Memory B cell (primary cell): ENCODE measurements at regions not wholly inside any gene's neighbourhood (a gene's known extent, or its start where the extent isn't known, plus 50 kb on each side); places are given as distances from the start of the nearest gene placed in this dataset.

Source experiments
- ATAC-seq: fragments of 150-1000 bp; cut with Tn5 transposase; 2 replicates; pipeline ENCODE4 v1.10.0; 2021; ENCODE audit warnings: low read depth, mild to moderate bottlenecking, moderate library complexity
- DNase-seq, 2 donors: peaks; one replicate each; pipeline ENCODE4 v3.0.0; 2022; ENCODE audit warnings: low spot score in 2 of 2
- H3K27ac Mint-ChIP-seq: one replicate; pipeline ENCODE4 v1.8.0; 2022; ENCODE audit warnings: mild to moderate bottlenecking, moderate library complexity, mixed read lengths
- H3K27me3 Mint-ChIP-seq: one replicate; pipeline ENCODE4 v1.8.0; 2022; ENCODE audit warnings: mixed read lengths
- H3K36me3 Mint-ChIP-seq: one replicate; pipeline ENCODE4 v1.8.0; 2022; ENCODE audit warnings: mild to moderate bottlenecking, mixed read lengths
- H3K4me1 Mint-ChIP-seq: one replicate; pipeline ENCODE4 v1.8.0; 2022; ENCODE audit warnings: mixed read lengths
- H3K4me3 Mint-ChIP-seq: one replicate; pipeline ENCODE4 v1.8.0; 2022; ENCODE audit warnings: mild to moderate bottlenecking, moderate library complexity, mixed read lengths
- H3K9me3 Mint-ChIP-seq: one replicate; pipeline ENCODE4 v1.8.0; 2022; ENCODE audit warnings: mixed read lengths

DNA sequence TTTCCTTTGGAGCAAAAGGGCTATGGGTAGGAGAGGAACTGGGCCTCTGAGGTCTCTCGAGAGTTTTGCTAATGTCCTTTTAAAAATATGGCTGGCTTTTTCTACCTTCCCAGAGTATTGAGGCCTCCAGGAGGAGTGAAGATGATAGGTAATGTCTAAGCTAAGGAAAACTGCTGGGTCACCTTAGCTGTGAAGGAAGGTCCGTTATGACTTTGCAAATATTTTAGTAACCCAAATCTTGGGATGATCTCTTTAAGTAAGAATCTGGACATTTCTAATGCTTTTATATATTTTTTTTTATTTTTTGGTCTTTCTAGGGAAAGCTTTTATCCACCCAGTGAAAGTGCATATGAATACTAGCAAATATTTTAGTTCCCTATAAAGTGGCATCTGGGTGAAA, 60.9 kb upstream of the SYN3 start:
- H3K27me3 Mint-ChIP-seq: peaks cover 4% of the 10 kb centered on the region
- no peaks in the 10 kb centered on the region for H3K9me3 Mint-ChIP-seq
- DNase-seq (no peak), ATAC-seq (no peak)
- peaks cover 2% of the 10 kb centered on the region for H3K4me1 Mint-ChIP-seq
- H3K4me3 Mint-ChIP-seq: no peak overlapping the region
- no peaks in the 10 kb centered on the region for H3K36me3 Mint-ChIP-seq
- H3K27ac Mint-ChIP-seq: no peak overlapping the region

DNA sequence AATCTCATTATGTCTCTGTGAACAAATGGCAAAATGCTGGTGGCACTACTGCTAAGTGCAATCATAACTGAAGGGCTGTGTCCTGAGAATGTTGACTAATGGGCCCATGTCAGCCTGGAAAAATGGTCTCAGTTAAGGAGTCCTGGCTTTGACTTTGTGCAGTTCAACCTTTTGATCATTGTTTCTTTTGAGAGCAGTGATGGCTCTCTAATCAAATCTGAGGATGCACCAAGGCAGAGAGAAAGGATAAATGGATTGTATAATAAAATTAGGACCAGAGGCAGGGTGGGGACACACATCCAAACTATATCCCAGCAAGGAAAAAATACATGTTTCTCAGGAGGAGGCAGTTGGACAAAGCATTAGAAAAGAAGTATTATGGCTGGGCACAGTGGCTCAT, 59.6 kb upstream of the SYN3 start:
- H3K9me3 Mint-ChIP-seq: no peaks in the 10 kb centered on the region
- peaks cover 4% of the 10 kb centered on the region for H3K27me3 Mint-ChIP-seq
- H3K4me3 Mint-ChIP-seq: no peak overlapping the region
- peaks cover 2% of the 10 kb centered on the region for H3K4me1 Mint-ChIP-seq
- ATAC-seq (no peak), DNase-seq (no peak)
- H3K27ac Mint-ChIP-seq: no peak overlapping the region
- H3K36me3 Mint-ChIP-seq: no peaks in the 10 kb centered on the region

DNA sequence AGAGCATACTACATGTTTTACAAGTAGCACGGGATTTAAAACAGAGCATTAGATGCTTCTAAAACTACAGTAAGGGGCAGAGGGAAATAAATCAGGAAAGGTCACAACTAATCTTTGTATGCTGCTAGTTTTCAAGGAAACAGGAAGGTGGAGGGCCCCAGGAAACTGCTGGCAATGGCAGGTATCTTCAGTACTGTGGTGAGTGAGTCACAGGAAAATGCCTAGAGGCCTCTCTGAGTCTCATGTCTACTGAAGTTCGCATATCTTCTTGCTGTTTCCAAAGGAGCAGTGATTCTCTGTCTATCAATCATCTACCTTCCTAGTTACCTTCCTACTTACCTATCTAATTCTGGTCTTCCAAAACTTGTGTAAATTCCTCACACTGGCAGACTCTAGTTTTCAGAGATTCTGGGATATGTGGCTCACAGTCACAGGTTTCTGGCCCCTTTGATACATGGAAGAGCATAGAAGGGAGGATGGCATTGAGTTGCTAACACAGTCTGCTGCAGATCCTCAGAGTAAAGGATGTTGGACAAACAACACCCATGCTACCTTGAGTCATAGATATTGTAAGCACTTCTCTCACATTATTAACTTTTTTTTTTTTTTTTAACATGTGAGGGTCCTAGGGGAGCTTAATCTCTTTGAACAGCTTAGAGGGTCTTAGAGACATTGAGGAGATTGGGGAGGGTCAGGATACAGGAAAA, 58.8 kb upstream of the SYN3 start:
- Mint-ChIP-seq H3K27ac (no peak overlapping the region), H3K9me3 (no peaks in the 10 kb centered on the region), H3K36me3 (no peaks in the 10 kb centered on the region), H3K4me1 (peaks cover 9% of the 10 kb centered on the region), H3K4me3 (no peak overlapping the region), H3K27me3 (peaks cover 4% of the 10 kb centered on the region)
- no peak for ATAC-seq
- no peak for DNase-seq

DNA sequence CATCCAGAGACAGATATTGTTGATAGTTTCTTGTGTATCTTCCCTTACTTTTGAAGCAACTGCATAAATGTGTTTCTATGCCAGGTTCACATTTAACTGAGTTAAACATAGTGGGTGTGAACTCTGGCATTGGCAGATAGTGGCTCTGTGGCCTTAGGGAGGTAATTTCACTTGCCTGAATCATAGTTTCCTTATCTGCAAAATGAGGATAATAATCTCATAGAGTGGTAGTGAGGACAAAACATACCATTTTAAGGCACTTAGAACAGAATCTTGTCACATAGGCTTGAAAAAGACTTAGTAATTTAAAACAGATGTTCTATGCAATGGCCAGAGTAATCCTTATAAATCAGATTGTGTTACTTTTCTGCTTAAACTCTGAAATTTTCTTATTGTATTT, 56.4 kb upstream of the SYN3 start:
- peaks cover 2% of the 10 kb centered on the region for H3K27me3 Mint-ChIP-seq
- DNase-seq: no peak
- no peak overlapping the region for H3K27ac Mint-ChIP-seq
- no peak overlapping the region for H3K4me3 Mint-ChIP-seq
- H3K4me1 Mint-ChIP-seq: peaks cover 9% of the 10 kb centered on the region
- H3K36me3 Mint-ChIP-seq: no peaks in the 10 kb centered on the region
- ATAC-seq: no peak
- H3K9me3 Mint-ChIP-seq: no peaks in the 10 kb centered on the region

DNA sequence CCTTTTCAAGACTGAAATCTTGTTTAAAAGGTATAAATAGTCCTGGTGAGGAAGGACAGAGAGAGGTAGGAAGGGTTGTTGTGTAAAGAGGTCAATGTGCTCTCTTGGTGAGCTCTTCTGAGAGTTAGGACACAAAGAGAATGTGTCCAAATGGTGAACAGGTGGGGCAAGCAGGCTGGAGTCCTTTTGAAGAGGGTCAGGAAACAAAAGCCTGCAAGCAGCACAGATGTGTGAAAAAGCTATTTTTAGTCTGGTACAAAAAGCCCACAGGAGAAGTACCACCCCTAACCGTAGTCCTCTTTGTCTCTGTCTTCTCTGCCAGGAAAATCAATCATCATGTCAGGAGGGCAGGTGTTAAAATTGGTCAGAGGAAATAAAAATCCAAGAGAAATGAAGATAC, 54.4 kb upstream of the SYN3 start:
- Mint-ChIP-seq H3K4me1 (peaks cover 7% of the 10 kb centered on the region), H3K36me3 (no peaks in the 10 kb centered on the region), H3K27ac (no peak overlapping the region), H3K9me3 (no peaks in the 10 kb centered on the region), H3K27me3 (peaks cover 7% of the 10 kb centered on the region), H3K4me3 (no peak overlapping the region)
- ATAC-seq (no peak), DNase-seq (no peak)

DNA sequence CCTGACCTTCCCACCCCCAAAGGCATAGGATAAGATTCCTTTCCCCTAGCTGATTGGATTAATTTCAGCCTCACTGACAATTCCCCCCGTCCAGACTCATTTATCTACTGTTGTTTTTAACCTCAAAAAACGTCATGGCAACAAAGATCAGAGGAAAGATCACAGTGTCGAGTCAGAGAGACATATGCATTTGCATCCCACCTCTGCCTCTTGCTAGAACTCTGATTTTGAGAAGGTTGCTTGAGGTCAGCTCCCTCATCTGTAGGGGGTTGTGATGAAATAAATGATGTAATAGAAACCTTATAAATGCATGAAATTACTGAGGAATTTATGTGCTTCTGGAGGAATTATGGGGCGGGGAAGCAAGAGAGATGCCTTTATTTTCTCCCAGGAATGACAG, 53.3 kb upstream of the SYN3 start:
- Mint-ChIP-seq H3K4me1 (peaks cover 7% of the 10 kb centered on the region), H3K27me3 (peaks cover 7% of the 10 kb centered on the region), H3K4me3 (no peak overlapping the region), H3K36me3 (no peaks in the 10 kb centered on the region), H3K9me3 (no peaks in the 10 kb centered on the region), H3K27ac (no peak overlapping the region)
- ATAC-seq (no peak), DNase-seq (no peak)

DNA sequence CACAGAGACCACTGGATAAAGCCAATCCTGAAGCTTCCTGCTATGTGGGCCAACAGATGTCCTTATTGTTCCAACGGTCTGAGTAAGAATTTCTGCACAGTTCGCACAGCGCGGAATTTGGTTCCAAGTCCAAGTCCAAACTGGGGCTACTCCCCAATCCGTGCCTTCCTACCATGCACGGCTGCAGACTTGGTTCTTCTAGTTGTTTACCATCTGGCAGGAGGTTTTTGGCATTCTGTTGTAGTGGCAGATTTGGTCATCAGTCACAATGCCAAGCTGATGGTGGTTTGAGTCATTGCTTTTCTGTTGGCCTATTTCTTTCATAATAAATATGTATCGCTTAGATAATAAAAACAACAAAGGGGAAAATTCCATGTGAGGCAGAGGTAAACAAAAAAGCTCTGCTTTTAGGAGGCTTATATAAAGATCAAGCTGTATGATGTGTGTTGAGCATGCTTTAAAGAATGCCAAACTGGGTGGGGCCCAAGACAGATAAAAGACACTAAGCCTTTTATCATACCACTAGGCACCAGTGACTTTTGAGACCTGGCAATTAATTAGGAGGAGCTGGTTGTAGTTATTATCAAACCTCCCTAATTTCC, 52.5 kb upstream of the SYN3 start:
- H3K4me3 Mint-ChIP-seq: no peak overlapping the region
- no peak for ATAC-seq
- no peak for DNase-seq
- H3K9me3 Mint-ChIP-seq: no peaks in the 10 kb centered on the region
- peaks cover 7% of the 10 kb centered on the region for H3K4me1 Mint-ChIP-seq
- H3K27me3 Mint-ChIP-seq: peaks cover 7% of the 10 kb centered on the region
- no peak overlapping the region for H3K27ac Mint-ChIP-seq
- no peaks in the 10 kb centered on the region for H3K36me3 Mint-ChIP-seq

DNA sequence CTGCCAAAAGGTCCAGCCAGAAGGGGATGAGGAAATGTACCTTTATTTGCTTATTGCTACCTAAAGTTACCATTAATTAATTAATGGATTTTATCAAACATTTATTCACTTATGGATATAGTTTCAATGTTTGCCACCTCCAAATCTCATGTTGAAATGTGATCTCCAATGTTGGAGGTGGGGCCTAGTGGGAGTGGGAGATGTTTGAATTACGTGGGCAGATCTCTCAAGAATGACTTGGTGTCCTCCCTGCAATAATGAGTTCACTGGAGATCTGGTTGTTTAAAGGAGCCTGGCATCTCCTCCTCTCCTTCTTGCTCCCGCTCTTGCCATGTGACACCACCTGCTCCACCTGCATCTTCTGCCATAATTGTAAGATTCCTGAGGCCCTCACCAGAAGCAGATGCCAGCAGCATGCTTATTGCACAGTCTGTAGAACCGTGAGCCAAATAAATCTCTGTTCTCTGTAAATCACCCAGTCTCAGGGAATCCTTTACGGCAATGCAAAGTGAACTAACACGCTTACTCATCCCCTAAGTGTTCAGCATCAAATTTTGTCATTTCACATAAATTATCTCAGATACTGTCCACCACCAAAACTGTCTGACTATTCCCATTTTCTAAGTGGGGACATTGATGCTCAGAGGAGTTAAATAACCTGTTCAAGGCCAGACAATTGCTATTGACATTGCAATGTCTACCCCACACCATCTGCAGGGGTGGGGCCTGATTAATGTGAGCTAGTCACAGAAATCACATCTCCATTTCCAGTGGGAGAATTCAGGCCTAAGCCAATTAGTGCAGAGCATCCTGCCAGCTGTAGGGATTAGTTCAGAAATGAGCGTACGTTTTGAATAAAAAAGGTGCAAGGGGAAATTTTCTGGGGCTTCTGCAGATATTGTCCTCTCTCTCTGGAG, 51.6 kb upstream of the SYN3 start:
- Mint-ChIP-seq H3K27ac (no peak overlapping the region), H3K4me1 (peaks cover 7% of the 10 kb centered on the region), H3K4me3 (no peak overlapping the region), H3K9me3 (no peaks in the 10 kb centered on the region), H3K27me3 (peaks cover 7% of the 10 kb centered on the region), H3K36me3 (no peaks in the 10 kb centered on the region)
- ATAC-seq: no peak
- no peak for DNase-seq

DNA sequence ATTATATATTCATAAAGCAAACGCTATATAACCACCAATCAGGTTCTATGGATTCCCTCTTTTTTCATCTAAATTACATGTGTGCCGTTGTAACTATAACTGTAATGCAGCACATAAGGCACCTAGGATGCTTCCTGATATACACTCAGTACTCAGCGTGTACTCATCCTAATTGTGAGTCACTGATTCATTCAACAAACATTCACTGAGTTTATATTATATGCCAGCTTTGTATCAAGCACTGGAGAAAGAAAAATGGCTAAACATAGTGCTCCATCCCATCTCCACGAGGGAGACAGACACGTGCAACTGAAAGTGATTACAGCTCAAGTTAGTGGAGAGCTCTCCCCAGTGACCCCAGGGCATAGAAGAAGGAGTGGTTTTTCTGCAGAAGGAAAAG, 49.9 kb upstream of the SYN3 start:
- Mint-ChIP-seq H3K4me1 (peaks cover 7% of the 10 kb centered on the region), H3K27ac (no peak overlapping the region), H3K36me3 (no peaks in the 10 kb centered on the region), H3K4me3 (no peak overlapping the region), H3K9me3 (peaks cover 5% of the 10 kb centered on the region), H3K27me3 (peaks cover 5% of the 10 kb centered on the region)
- DNase-seq (no peak), ATAC-seq (no peak)
